Colonic mucosa (tissue), 4 donors: ENCODE measurements at regions not wholly inside any gene's neighbourhood (a gene's known extent, or its start where the extent isn't known, plus 50 kb on each side); places are given as distances from the start of the nearest gene placed in this dataset.

Source experiments
- DNase-seq: peaks from one replicate; pipeline ENCODE4 v3.0.0-alpha.2; 2020
- H3K27ac ChIP-seq: fragments of 200-600 bp; one replicate; pipeline ENCODE4 v1.8.0; 2021
- H3K27me3 ChIP-seq: fragments of 200-600 bp; one replicate; pipeline ENCODE4 v1.8.0; 2021
- H3K36me3 ChIP-seq: fragments of 200-600 bp; one replicate; pipeline ENCODE4 v1.8.0; 2021
- H3K4me1 ChIP-seq: fragments of 200-600 bp; one replicate; pipeline ENCODE4 v1.8.0; 2021; ENCODE audit warnings: mild to moderate bottlenecking
- H3K4me3 ChIP-seq: fragments of 200-600 bp; one replicate; pipeline ENCODE4 v1.8.0; 2021
- H3K9ac ChIP-seq, 2 donors: one replicate each; pipeline ENCODE4 v1.7.0; 2013; ENCODE audit warnings: control low read depth in 2 of 2, low read depth in 2 of 2, low read length in 2 of 2
- H3K9me3 ChIP-seq: fragments of 200-600 bp; one replicate; pipeline ENCODE4 v1.8.0; 2021
- CTCF ChIP-seq: fragments of 200-600 bp; IDR thresholded peaks from one replicate; pipeline ENCODE4 v1.8.0; 2022; ENCODE audit warnings: antibody characterized with exemption, mild to moderate bottlenecking
- intact Hi-C: fragments of 100-400 bp; cut with DNase I; formaldehyde crosslinking; loops from one replicate; pipeline ENCODE4 v1.14.1; 2022
- donor health status: healthy.
- donor health status: DM: no; HTN: no; CAD: no.
- donor health status: DM: no; HTN: no; CAD: no.

GRCh38 chr2:120681181-120681580 lies 54.5 kb upstream of the GLI2 start:
- no peak overlapping the region for H3K27ac ChIP-seq
- H3K9me3 ChIP-seq: no peaks in the 10 kb centered on the region
- intact Hi-C loops: no loop called here
- no peak overlapping the region for H3K4me3 ChIP-seq
- TF ChIP-seq CTCF: no peak
- H3K27me3 ChIP-seq: no peaks in the 10 kb centered on the region
- no peak for DNase-seq
- H3K36me3 ChIP-seq: no peaks in the 10 kb centered on the region
- no peak overlapping the region for H3K9ac ChIP-seq
- no peaks in the 10 kb centered on the region for H3K4me1 ChIP-seq

GRCh38 chr2:120681696-120682288 lies 53.9 kb upstream of the GLI2 start:
- Histone ChIP-seq H3K4me1 (no peaks in the 10 kb centered on the region), H3K27ac (no peak overlapping the region), H3K9ac (no peak overlapping the region), H3K4me3 (no peak overlapping the region), H3K9me3 (no peaks in the 10 kb centered on the region), H3K36me3 (no peaks in the 10 kb centered on the region), H3K27me3 (no peaks in the 10 kb centered on the region)
- intact Hi-C loops: no loop called here
- DNase-seq: no peak
- TF ChIP-seq CTCF: no peak

GRCh38 chr2:120682654-120683053 lies 53.0 kb upstream of the GLI2 start:
- Histone ChIP-seq H3K4me3 (no peak overlapping the region), H3K27ac (no peak overlapping the region), H3K9ac (no peak overlapping the region), H3K9me3 (no peaks in the 10 kb centered on the region), H3K4me1 (no peaks in the 10 kb centered on the region), H3K27me3 (no peaks in the 10 kb centered on the region), H3K36me3 (no peaks in the 10 kb centered on the region)
- no peak for DNase-seq
- TF ChIP-seq CTCF: no peak
- intact Hi-C loops: no loop called here

- intact Hi-C loops: no loop called here
- H3K27me3 ChIP-seq: no peaks in the 10 kb centered on the region
- DNase-seq: no peak
- no peak for TF ChIP-seq CTCF
- H3K4me1 ChIP-seq: no peaks in the 10 kb centered on the region
- H3K27ac ChIP-seq: no peak overlapping the region
- no peak overlapping the region for H3K4me3 ChIP-seq
- H3K36me3 ChIP-seq: no peaks in the 10 kb centered on the region
- H3K9ac ChIP-seq: no peak overlapping the region
- H3K9me3 ChIP-seq: no peaks in the 10 kb centered on the region
Observed at GRCh38 chr2:120683081-120683480, 52.6 kb upstream of the GLI2 start.

GRCh38 chr2:120683701-120684100 lies 52.0 kb upstream of the GLI2 start:
- H3K36me3 ChIP-seq: no peaks in the 10 kb centered on the region
- no peaks in the 10 kb centered on the region for H3K4me1 ChIP-seq
- intact Hi-C loops: no loop called here
- H3K27me3 ChIP-seq: no peaks in the 10 kb centered on the region
- no peak for DNase-seq
- no peak overlapping the region for H3K27ac ChIP-seq
- no peaks in the 10 kb centered on the region for H3K9me3 ChIP-seq
- no peak overlapping the region for H3K9ac ChIP-seq
- no peak overlapping the region for H3K4me3 ChIP-seq
- TF ChIP-seq CTCF: no peak
